ENCODE measurements at regions not wholly inside any gene's neighbourhood (a gene's known extent, or its start where the extent isn't known, plus 50 kb on each side); places are given as distances from the start of the nearest gene placed in this dataset.

GRCh38 chr9:86586144-86586494, 231.9 kb upstream of the TUT7 start:
- TF ChIP-seq POLR2A (IDR thresholded peaks at IDR 0.05; ENCODE audit: low read depth, low read length), result no peak
- TF ChIP-seq POLR2AphosphoS5 (IDR thresholded peaks at IDR 0.05; ENCODE audit: low read depth, low read length), result no peak
- TF ChIP-seq TAF1 (IDR thresholded peaks at IDR 0.05; ENCODE audit: borderline replicate concordance, low read depth, low read length), result no peak

All from GM12892 (cell line).